DMS114 treated with DMSO at 0.1 percent for 48 hours (cell line): ENCODE measurements at regions not wholly inside any gene's neighbourhood (a gene's known extent, or its start where the extent isn't known, plus 50 kb on each side); places are given as distances from the start of the nearest gene placed in this dataset.

Source experiments
- DNase-seq: peaks from one replicate; lab custom pipeline; 2025; ENCODE audit not compliant: unreplicated experiment; lab: John Stamatoyannopoulos, UW

GRCh38 chr4:123832173-123833026, 435.8 kb downstream of the SPRY1 start:
- no peak for DNase-seq

- no peak for DNase-seq
Observed at GRCh38 chr4:123833171-123833643, 436.6 kb downstream of the SPRY1 start.

- no peak for DNase-seq
Observed at GRCh38 chr4:123835831-123836590, 439.4 kb downstream of the SPRY1 start.

GRCh38 chr4:123836851-123837595, 440.4 kb downstream of the SPRY1 start:
- DNase-seq, result no peak

- no peak for DNase-seq
Observed at GRCh38 chr4:123838474-123838873, 441.9 kb downstream of the SPRY1 start.

GRCh38 chr4:123840197-123840596, 443.6 kb downstream of the SPRY1 start:
- no peak for DNase-seq

- no peak for DNase-seq
Observed at GRCh38 chr4:123841447-123842121, 445.0 kb downstream of the SPRY1 start.

- DNase-seq, result no peak
Observed at GRCh38 chr4:123843137-123843536, 446.5 kb downstream of the SPRY1 start.

- no peak for DNase-seq
Observed at GRCh38 chr4:123844374-123844773, 447.8 kb downstream of the SPRY1 start.

GRCh38 chr4:123846092-123846491, 449.5 kb downstream of the SPRY1 start:
- DNase-seq, result no peak

- DNase-seq, result no peak
Observed at GRCh38 chr4:123846561-123846960, 450.0 kb downstream of the SPRY1 start.

GRCh38 chr4:123848606-123849005, 452.0 kb downstream of the SPRY1 start:
- DNase-seq, result no peak

- DNase-seq, result no peak
Observed at GRCh38 chr4:123849495-123849894, 452.9 kb downstream of the SPRY1 start.

- DNase-seq, result no peak
Observed at GRCh38 chr4:123851521-123851920, 454.9 kb downstream of the SPRY1 start.

- DNase-seq, result no peak
Observed at GRCh38 chr4:123853651-123854050, 457.1 kb downstream of the SPRY1 start.

- DNase-seq, result no peak
Observed at GRCh38 chr4:123856689-123857545, 460.3 kb downstream of the SPRY1 start.

- DNase-seq, result no peak
Observed at GRCh38 chr4:123858465-123858864, 461.9 kb downstream of the SPRY1 start.

- no peak for DNase-seq
Observed at GRCh38 chr4:123862812-123863211, 466.2 kb downstream of the SPRY1 start.

- no peak for DNase-seq
Observed at GRCh38 chr4:123866796-123867195, 470.2 kb downstream of the SPRY1 start.
